CD14-positive monocyte (primary cell): ENCODE measurements at regions not wholly inside any gene's neighbourhood (a gene's known extent, or its start where the extent isn't known, plus 50 kb on each side); places are given as distances from the start of the nearest gene placed in this dataset.

Source experiments
- DNase-seq, 3 donors: peaks; one replicate each; pipeline ENCODE4 v3.0.0-alpha.2; 2011 to 2022
- H2AFZ ChIP-seq: 2 replicates; pipeline ENCODE4 v1.6.0; 2012; ENCODE audit warnings: mild to moderate bottlenecking, low read depth, low read length, inconsistent platforms; ENCODE audit not compliant: insufficient read depth, poor library complexity, severe bottlenecking
- H3K27ac ChIP-seq, 2 donors: 1 replicate in 1 of 2; 2 replicates in 1 of 2; pipeline ENCODE4 v1.5.1; 2012 to 2013; ENCODE audit warnings: low read length in 2 of 2, control low read depth in 1 of 2, inconsistent platforms in 1 of 2, low read depth in 1 of 2, mild to moderate bottlenecking in 1 of 2
- H3K27me3 ChIP-seq, 2 donors: one replicate each; pipeline versions ENCODE4 v1.6.0 to v1.6.1; 2011 to 2013; ENCODE audit warnings: low read length in 2 of 2; ENCODE audit not compliant: control insufficient read depth in 2 of 2, insufficient read depth in 2 of 2
- H3K36me3 ChIP-seq, 2 donors: replicated peaks in 1 of 2; 1 replicate in 1 of 2; 2 replicates in 1 of 2; pipeline versions ENCODE4 v1.5.1 to v1.6.1; 2012 to 2013; ENCODE audit warnings: low read length in 2 of 2, control low read depth in 1 of 2, inconsistent platforms in 1 of 2, mild to moderate bottlenecking in 1 of 2; ENCODE audit not compliant: insufficient read depth in 2 of 2, control insufficient read depth in 1 of 2
- H3K4me1 ChIP-seq, 2 donors: 1 replicate in 1 of 2; 2 replicates in 1 of 2; pipeline versions ENCODE4 v1.5.1 to v1.6.1; 2012 to 2013; ENCODE audit warnings: low read length in 2 of 2, control low read depth in 1 of 2, inconsistent platforms in 1 of 2, mild to moderate bottlenecking in 1 of 2, moderate library complexity in 1 of 2; ENCODE audit not compliant: insufficient read depth in 2 of 2, control insufficient read depth in 1 of 2
- H3K4me2 ChIP-seq: replicated peaks from 2 replicates; pipeline ENCODE3; 2012; ENCODE audit warnings: low read length, moderate library complexity, mild to moderate bottlenecking; ENCODE audit not compliant: poor library complexity, severe bottlenecking; ENCODE audit errors: extremely low read depth
- H3K4me3 ChIP-seq, 3 experiments: fragments of 200-600 bp in 1 of 3; sonication (generic) in 1 of 3; replicated peaks in 1 of 3; 1 replicate in 2 of 3; 2 replicates in 1 of 3; pipeline ENCODE4 v1.5.1; 2011 to 2013; ENCODE audit warnings: low read length in 3 of 3, mild to moderate bottlenecking in 3 of 3, control low read depth in 2 of 3, low read depth in 2 of 3, inconsistent platforms in 1 of 3, moderate library complexity in 1 of 3
- H3K79me2 ChIP-seq: 2 replicates; pipeline ENCODE4 v1.6.0; 2012; ENCODE audit warnings: mild to moderate bottlenecking, control low read depth, inconsistent platforms, low read length, moderate library complexity; ENCODE audit not compliant: insufficient read depth
- H3K9ac ChIP-seq: 2 replicates; pipeline ENCODE4 v1.6.0; 2017; ENCODE audit warnings: low read length, mild to moderate bottlenecking; ENCODE audit not compliant: insufficient read depth, poor library complexity, severe bottlenecking
- H3K9me3 ChIP-seq, 2 donors: replicated peaks in 1 of 2; 1 replicate in 1 of 2; 2 replicates in 1 of 2; pipeline versions ENCODE4 v1.5.1 to v1.6.1; 2012 to 2013; ENCODE audit warnings: low read length in 2 of 2, control low read depth in 1 of 2; ENCODE audit not compliant: control insufficient read depth in 1 of 2, insufficient read depth in 1 of 2
- H4K20me1 ChIP-seq: 2 replicates; pipeline ENCODE4 v1.6.0; 2012; ENCODE audit warnings: mild to moderate bottlenecking, low read length, control low read depth, moderate library complexity; ENCODE audit not compliant: insufficient read depth
- H3K27ac Mint-ChIP-seq, 7 donors: one replicate each; pipeline ENCODE4 v1.8.0; 2020; ENCODE audit warnings: mild to moderate bottlenecking in 7 of 7, mixed read lengths in 7 of 7, moderate library complexity in 6 of 7, inconsistent platforms in 2 of 7
- H3K27me3 Mint-ChIP-seq, 3 donors: one replicate each; pipeline ENCODE4 v1.8.0; 2021 to 2022; ENCODE audit warnings: low read depth in 3 of 3, mild to moderate bottlenecking in 3 of 3, mixed read lengths in 3 of 3, moderate library complexity in 3 of 3, inconsistent platforms in 1 of 3
- H3K36me3 Mint-ChIP-seq, 2 donors: one replicate each; pipeline ENCODE4 v1.8.0; 2020; ENCODE audit warnings: mixed read lengths in 2 of 2, inconsistent platforms in 1 of 2, mild to moderate bottlenecking in 1 of 2
- H3K4me1 Mint-ChIP-seq: one replicate; pipeline ENCODE4 v1.8.0; 2020; ENCODE audit warnings: mild to moderate bottlenecking, mixed read lengths
- H3K4me3 Mint-ChIP-seq, 2 donors: one replicate each; pipeline ENCODE4 v1.8.0; 2020; ENCODE audit warnings: mild to moderate bottlenecking in 2 of 2, mixed read lengths in 2 of 2, moderate library complexity in 1 of 2
- H3K9me3 Mint-ChIP-seq, 7 donors: one replicate each; pipeline ENCODE4 v1.8.0; 2020 to 2022; ENCODE audit warnings: mixed read lengths in 7 of 7, mild to moderate bottlenecking in 6 of 7, moderate library complexity in 6 of 7, inconsistent platforms in 2 of 7
- CTCF ChIP-seq: fragments of 200-600 bp; IDR thresholded peaks from one replicate; pipeline ENCODE4 v1.8.0; 2022; ENCODE audit warnings: antibody characterized with exemption, mild to moderate bottlenecking
- WGBS: methylation state at CpG from one replicate; pipeline ENCODE4 v1.1.5; 2013; ENCODE audit warnings: missing lambda C conversion rate; ENCODE audit not compliant: insufficient coverage; 5-methylcytosine and 5-hydroxymethylcytosine counted together
- intact Hi-C, 2 donors: fragments of 100-400 bp; cut with micrococcal nuclease; formaldehyde crosslinking; loops; one replicate each; pipeline versions ENCODE4 v1.15.0 to v1.15.1; 2023

- no peaks in the 10 kb centered on the region for H3K4me1 ChIP-seq
- H4K20me1 ChIP-seq = no peaks in the 10 kb centered on the region
- intact Hi-C loops = no loop called here
- H3K4me1 Mint-ChIP-seq = no peaks in the 10 kb centered on the region
- no peak overlapping the region for H3K27ac ChIP-seq
- no peaks in the 10 kb centered on the region for H3K79me2 ChIP-seq
- H3K36me3 ChIP-seq = no peaks in the 10 kb centered on the region
- H3K27me3 ChIP-seq = no peaks in the 10 kb centered on the region
- H3K9me3 ChIP-seq = no peaks in the 10 kb centered on the region
- no peak for TF ChIP-seq CTCF
- no peak for DNase-seq
- H3K9me3 Mint-ChIP-seq = no peaks in the 10 kb centered on the region
- no peak overlapping the region for H3K4me3 Mint-ChIP-seq
- no peak overlapping the region for H3K27ac Mint-ChIP-seq
- no peak overlapping the region for H3K4me3 ChIP-seq
- H3K9ac ChIP-seq = no peak overlapping the region
- H2AFZ ChIP-seq = no peak overlapping the region
- 80% methylated on average over 1 of the region's 3 CpGs for WGBS
- no peaks in the 10 kb centered on the region for H3K27me3 Mint-ChIP-seq
- H3K36me3 Mint-ChIP-seq = no peaks in the 10 kb centered on the region
- no peak overlapping the region for H3K4me2 ChIP-seq
Observed at GRCh38 chr6:112835078-112835477, 487.9 kb downstream of the RFPL4B start.

GRCh38 chr6:112839525-112839961 lies 492.4 kb downstream of the RFPL4B start:
- Histone ChIP-seq H3K9me3 (no peaks in the 10 kb centered on the region), H3K27ac (no peak overlapping the region), H3K9ac (no peak overlapping the region), H3K27me3 (no peaks in the 10 kb centered on the region), H3K4me3 (no peak overlapping the region), H3K79me2 (no peaks in the 10 kb centered on the region), H3K36me3 (no peaks in the 10 kb centered on the region), H3K4me1 (no peaks in the 10 kb centered on the region), H2AFZ (no peak overlapping the region), H4K20me1 (no peaks in the 10 kb centered on the region), H3K4me2 (no peak overlapping the region)
- Mint-ChIP-seq H3K4me1 (no peaks in the 10 kb centered on the region), H3K9me3 (peaks cover 0 to 3% (median 0%) of the 10 kb centered on the region in 7 donors), H3K27me3 (peaks cover 0 to 5% (median 0%) of the 10 kb centered on the region in 3 donors), H3K4me3 (no peak overlapping the region), H3K36me3 (no peaks in the 10 kb centered on the region), H3K27ac (no peak overlapping the region)
- intact Hi-C loops = no loop called here
- DNase-seq = no peak
- TF ChIP-seq CTCF = no peak
